Testis (tissue), 2 donors: ENCODE measurements at regions not wholly inside any gene's neighbourhood (a gene's known extent, or its start where the extent isn't known, plus 50 kb on each side); places are given as distances from the start of the nearest gene placed in this dataset.

Experiments used
- DNase-seq: peaks from one replicate; pipeline ENCODE4 v3.0.0-alpha.2; 2019
- H3K27ac ChIP-seq, 2 donors: fragments of 200-600 bp; sonication (generic); one replicate each; pipeline ENCODE4 v1.5.1; 2019
- H3K27me3 ChIP-seq: fragments of 200-600 bp; sonication (generic); one replicate; pipeline ENCODE4 v1.5.1; 2019
- H3K36me3 ChIP-seq: fragments of 200-600 bp; sonication (generic); one replicate; pipeline ENCODE4 v1.5.1; 2017; ENCODE audit warnings: low read depth; ENCODE audit errors: missing control alignments
- H3K4me1 ChIP-seq: fragments of 200-600 bp; sonication (generic); one replicate; pipeline ENCODE4 v1.5.1; 2019
- H3K4me3 ChIP-seq, 2 donors: fragments of 200-600 bp; sonication (generic); one replicate each; pipeline ENCODE4 v1.5.1; 2017 to 2019
- H3K9me3 ChIP-seq: fragments of 200-600 bp; sonication (generic); one replicate; pipeline ENCODE4 v1.5.1; 2017
- POLR2A ChIP-seq: fragments of 450-650 bp; IDR thresholded peaks from one replicate; pipeline ENCODE4 v1.6.1; 2017; ENCODE audit warnings: antibody characterized with exemption, mild to moderate bottlenecking, moderate library complexity
- WGBS, 2 donors: methylation state at CpG; one replicate each; pipeline ENCODE4 v1.1.5; 2018; 5-methylcytosine and 5-hydroxymethylcytosine counted together
- intact Hi-C: fragments of 100-400 bp; cut with DNase I; formaldehyde crosslinking; loops from one replicate; pipeline ENCODE4 v1.15.1; 2023; ENCODE audit warnings: low total_unique reads
- TF ChIP-seq, protein P1 (sequence below), 3 experiments: fragments of 450-650 bp in 2 of 3; fragments of 200-600 bp in 1 of 3; sonication (generic) in 1 of 3; IDR thresholded peaks; one replicate each; pipeline ENCODE4 v1.5.1; 2016 to 2019; ENCODE audit warnings: antibody characterized with exemption in 3 of 3, mild to moderate bottlenecking in 2 of 3, moderate library complexity in 1 of 3

- WGBS, 2 donors, result 76 to 92% methylated on average over 9 of the region's 9 CpGs
- intact Hi-C loops, result no loop called here
- Histone ChIP-seq H3K27ac (no peak overlapping the region), H3K4me1 (no peaks in the 10 kb centered on the region), H3K9me3 (no peaks in the 10 kb centered on the region), H3K4me3 (no peak overlapping the region), H3K27me3 (no peaks in the 10 kb centered on the region), H3K36me3 (no peaks in the 10 kb centered on the region)
- TF ChIP-seq, protein P1, sequence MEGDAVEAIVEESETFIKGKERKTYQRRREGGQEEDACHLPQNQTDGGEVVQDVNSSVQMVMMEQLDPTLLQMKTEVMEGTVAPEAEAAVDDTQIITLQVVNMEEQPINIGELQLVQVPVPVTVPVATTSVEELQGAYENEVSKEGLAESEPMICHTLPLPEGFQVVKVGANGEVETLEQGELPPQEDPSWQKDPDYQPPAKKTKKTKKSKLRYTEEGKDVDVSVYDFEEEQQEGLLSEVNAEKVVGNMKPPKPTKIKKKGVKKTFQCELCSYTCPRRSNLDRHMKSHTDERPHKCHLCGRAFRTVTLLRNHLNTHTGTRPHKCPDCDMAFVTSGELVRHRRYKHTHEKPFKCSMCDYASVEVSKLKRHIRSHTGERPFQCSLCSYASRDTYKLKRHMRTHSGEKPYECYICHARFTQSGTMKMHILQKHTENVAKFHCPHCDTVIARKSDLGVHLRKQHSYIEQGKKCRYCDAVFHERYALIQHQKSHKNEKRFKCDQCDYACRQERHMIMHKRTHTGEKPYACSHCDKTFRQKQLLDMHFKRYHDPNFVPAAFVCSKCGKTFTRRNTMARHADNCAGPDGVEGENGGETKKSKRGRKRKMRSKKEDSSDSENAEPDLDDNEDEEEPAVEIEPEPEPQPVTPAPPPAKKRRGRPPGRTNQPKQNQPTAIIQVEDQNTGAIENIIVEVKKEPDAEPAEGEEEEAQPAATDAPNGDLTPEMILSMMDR (IDR thresholded peaks at IDR 0.05), result no peak
- no peak for TF ChIP-seq POLR2A
- DNase-seq, result no peak
Observed at GRCh38 chr18:2412996-2413751, 158.1 kb downstream of the METTL4 start.

GRCh38 chr18:2414235-2414634 lies 157.1 kb downstream of the METTL4 start:
- intact Hi-C loops, result no loop called here
- Histone ChIP-seq H3K36me3 (no peaks in the 10 kb centered on the region), H3K9me3 (no peaks in the 10 kb centered on the region), H3K4me3 (no peak overlapping the region), H3K27ac (no peak overlapping the region), H3K27me3 (no peaks in the 10 kb centered on the region), H3K4me1 (no peaks in the 10 kb centered on the region)
- DNase-seq, result no peak
- TF ChIP-seq POLR2A, result no peak
- TF ChIP-seq, protein P1 (IDR thresholded peaks at IDR 0.05), result no peak

GRCh38 chr18:2415656-2416055 lies 155.6 kb downstream of the METTL4 start:
- Histone ChIP-seq H3K36me3 (no peaks in the 10 kb centered on the region), H3K4me3 (no peak overlapping the region), H3K9me3 (no peaks in the 10 kb centered on the region), H3K27me3 (no peaks in the 10 kb centered on the region), H3K27ac (no peak overlapping the region), H3K4me1 (no peaks in the 10 kb centered on the region)
- no peak for DNase-seq
- TF ChIP-seq, protein P1 (IDR thresholded peaks at IDR 0.05), result no peak
- no peak for TF ChIP-seq POLR2A
- WGBS, 2 donors, result 87 to 92% methylated on average over 3 of the region's 3 CpGs
- intact Hi-C loops, result no loop called here

DNA sequence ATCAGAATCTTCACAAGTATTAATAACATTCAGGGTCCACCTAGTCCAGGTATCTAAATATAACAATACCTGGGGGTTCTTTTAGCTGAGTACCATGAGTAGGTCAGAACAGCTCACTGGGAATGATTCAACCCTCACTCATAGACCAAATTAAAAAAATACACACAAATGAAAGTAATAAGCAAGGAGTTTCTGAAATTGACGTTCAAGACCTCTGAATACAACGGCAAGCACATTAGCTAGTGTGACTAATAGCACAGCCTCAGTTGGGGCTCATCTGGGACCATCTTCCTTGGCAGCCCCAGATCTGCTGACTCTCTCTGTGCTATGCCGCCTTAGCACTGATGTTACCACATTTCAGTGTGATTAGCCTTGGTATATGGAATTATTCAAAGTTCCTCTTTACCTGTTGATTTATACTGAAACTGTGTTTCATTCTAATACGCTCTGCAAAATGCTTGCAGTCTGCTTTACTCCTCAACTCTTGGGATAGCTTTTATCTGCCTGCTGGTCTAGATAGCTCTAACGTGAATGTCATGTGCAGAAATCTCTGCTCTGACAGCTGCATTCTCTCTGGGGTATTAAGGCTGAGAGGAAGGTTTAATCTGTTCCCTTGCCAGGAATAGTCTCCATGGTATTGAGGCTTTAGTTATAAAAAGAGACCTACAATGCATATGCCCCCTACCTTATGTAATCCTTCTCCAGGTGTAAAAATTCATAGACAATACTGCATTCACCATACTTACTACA lies 153.3 kb downstream of the METTL4 start:
- no peaks in the 10 kb centered on the region for H3K27me3 ChIP-seq
- no peak overlapping the region for H3K27ac ChIP-seq
- whole genome bisulfite sequencing, 2 donors, result 64 to 73% methylated on average over 5 of the region's 5 CpGs
- no peaks in the 10 kb centered on the region for H3K4me1 ChIP-seq
- no peak for DNase-seq
- no peaks in the 10 kb centered on the region for H3K36me3 ChIP-seq
- intact Hi-C loops, result no loop called here
- H3K9me3 ChIP-seq, result no peaks in the 10 kb centered on the region
- TF ChIP-seq, protein P1 (IDR thresholded peaks at IDR 0.05), result no peak
- no peak for TF ChIP-seq POLR2A
- no peak overlapping the region for H3K4me3 ChIP-seq
